DMS53 treated with DMSO at 0.1 percent for 48 hours (cell line): ENCODE measurements at regions not wholly inside any gene's neighbourhood (a gene's known extent, or its start where the extent isn't known, plus 50 kb on each side); places are given as distances from the start of the nearest gene placed in this dataset.

Experiments used
- DNase-seq: peaks from one replicate; lab custom pipeline; 2025; ENCODE audit not compliant: unreplicated experiment; lab: John Stamatoyannopoulos, UW

DNA sequence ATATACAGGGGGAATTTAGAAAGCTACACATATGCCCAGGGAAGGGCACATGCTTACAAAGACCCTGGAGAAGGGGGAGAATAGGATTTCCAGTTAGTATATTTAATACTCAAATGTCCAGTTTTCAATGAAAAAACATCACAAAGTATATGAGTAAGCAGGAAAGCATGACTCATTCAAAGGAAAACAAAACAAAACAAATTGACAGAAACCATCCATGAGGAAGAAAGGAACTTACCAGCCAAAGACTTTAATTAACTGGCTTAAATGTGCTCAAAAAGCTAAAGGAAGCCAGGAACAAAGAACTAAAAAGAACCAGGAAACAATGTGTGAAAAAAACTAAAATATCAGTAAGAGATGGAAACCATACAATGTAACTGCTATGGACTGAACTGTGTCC lies 716.2 kb upstream of the ARGLU1 start:
- peak; percentile 14 for DNase-seq

GRCh38 chr13:107277911-107278310 lies 710.0 kb upstream of the ARGLU1 start:
- DNase-seq, result no peak

GRCh38 chr13:107276936-107277335 lies 709.0 kb upstream of the ARGLU1 start:
- no peak for DNase-seq

GRCh38 chr13:107275945-107276614 lies 708.1 kb upstream of the ARGLU1 start:
- no peak for DNase-seq

GRCh38 chr13:107275312-107275711 lies 707.4 kb upstream of the ARGLU1 start:
- no peak for DNase-seq

DNA sequence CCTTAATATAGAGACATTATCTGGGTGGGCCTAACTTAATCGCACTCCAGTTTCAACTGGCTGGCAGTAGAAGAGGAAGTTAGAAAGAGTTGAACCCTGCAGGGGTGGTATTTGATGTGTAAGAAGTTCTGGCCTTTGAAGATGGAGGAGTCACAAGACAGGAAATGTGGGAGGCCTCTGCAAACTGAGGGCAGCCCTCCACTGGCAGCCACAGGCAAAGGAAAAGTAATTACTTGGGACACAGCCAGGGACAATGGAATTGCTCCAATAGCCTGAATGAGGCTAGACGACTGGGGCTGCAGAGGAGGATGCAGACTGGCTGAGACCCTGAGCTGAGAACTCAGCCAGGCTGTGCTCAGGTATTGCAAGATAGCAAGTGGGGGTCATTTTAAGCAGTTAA lies 703.3 kb upstream of the ARGLU1 start:
- no peak for DNase-seq

- DNase-seq, result peak; percentile 15
Measured at GRCh38 chr13:107266657-107267056, 698.7 kb upstream of the ARGLU1 start.

GRCh38 chr13:107258599-107259187 lies 690.8 kb upstream of the ARGLU1 start:
- DNase-seq, result peak; percentile 0

GRCh38 chr13:107254392-107254791 lies 686.5 kb upstream of the ARGLU1 start:
- no peak for DNase-seq

- DNase-seq, result no peak
Measured at GRCh38 chr13:107252428-107252827, 684.5 kb upstream of the ARGLU1 start.

DNA sequence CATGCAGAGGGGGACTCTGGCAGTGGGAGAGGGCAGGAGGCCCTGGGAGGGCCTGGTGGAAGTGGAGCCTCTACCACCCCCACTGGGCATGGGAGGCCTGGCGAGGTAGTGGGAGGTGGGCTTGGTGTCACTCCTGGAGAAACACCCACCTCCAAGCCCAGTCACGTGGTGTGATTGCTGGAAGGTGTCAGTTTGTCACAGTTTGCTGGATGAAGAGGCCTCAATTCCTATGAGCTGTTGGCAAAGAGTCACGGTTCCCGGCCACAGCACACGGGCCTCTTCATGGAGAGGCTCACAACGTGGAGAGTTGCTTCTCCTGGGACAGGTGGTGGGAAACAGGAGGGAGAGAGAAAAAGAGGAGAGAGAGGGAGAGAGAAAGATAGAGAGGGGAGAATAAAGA lies 684.1 kb upstream of the ARGLU1 start:
- DNase-seq, result no peak

GRCh38 chr13:107251341-107251740 lies 683.4 kb upstream of the ARGLU1 start:
- DNase-seq, result no peak

- no peak for DNase-seq
Measured at GRCh38 chr13:107250628-107251027, 682.7 kb upstream of the ARGLU1 start.

DNA sequence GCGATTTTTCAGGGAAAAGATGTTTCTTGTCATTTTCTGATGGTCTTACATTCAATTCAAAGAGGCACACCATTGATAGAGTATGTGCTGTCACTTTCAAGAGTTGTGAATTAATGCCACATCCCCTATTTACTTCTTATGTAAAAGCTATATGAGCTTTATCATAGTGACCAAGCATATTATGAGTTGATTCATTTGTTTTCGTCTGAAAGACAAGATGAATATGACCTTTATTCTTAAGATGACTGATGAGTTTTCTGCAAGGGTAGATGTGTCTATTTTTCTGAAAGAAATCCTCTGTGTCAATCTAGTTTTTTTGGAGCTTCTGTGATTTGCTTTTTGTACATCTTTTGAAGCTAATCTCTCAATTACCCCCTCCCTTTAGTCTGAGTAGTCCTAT lies 676.3 kb upstream of the ARGLU1 start:
- DNase-seq, result no peak

DNA sequence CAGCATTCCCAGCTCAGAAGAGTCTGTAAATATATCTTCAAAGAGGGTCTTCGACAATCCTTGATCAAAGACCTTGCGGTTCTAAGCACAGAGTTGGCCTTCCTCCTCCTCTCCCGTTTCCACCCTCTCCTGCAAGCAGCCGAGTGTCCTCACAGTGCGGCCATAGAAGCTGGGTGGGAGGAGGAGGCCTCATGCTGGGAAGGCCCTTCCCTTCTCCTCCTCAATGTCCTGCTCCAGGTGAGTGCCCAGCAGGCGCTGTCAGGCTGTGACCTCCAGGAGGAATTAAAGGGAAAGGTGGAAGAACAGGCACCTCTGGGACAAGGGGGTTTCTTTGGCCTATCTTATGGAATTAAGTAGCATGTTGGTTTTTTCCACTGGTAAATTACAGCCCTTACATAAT lies 674.2 kb upstream of the ARGLU1 start:
- DNase-seq, result no peak

DNA sequence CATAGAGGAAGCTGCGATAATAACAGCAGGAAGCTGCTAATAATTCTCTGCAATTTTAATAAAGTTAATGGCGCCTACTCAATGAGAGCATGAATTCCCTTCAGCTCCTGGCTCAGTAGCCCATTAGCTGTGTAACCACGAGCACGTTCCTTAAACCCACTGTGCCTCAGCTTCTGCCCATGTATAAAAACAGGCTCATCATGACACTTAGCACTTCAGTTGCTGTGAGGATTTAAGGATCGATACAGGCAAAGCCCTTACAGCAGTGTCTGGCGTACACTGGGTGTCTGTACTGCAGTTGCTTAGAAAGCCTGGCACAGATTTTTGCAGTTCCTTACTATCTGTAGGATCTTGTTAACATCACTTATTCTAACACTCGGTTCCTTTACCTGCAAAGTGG lies 673.4 kb upstream of the ARGLU1 start:
- no peak for DNase-seq

- DNase-seq, result no peak
Measured at GRCh38 chr13:107239213-107239612, 671.3 kb upstream of the ARGLU1 start.

DNA sequence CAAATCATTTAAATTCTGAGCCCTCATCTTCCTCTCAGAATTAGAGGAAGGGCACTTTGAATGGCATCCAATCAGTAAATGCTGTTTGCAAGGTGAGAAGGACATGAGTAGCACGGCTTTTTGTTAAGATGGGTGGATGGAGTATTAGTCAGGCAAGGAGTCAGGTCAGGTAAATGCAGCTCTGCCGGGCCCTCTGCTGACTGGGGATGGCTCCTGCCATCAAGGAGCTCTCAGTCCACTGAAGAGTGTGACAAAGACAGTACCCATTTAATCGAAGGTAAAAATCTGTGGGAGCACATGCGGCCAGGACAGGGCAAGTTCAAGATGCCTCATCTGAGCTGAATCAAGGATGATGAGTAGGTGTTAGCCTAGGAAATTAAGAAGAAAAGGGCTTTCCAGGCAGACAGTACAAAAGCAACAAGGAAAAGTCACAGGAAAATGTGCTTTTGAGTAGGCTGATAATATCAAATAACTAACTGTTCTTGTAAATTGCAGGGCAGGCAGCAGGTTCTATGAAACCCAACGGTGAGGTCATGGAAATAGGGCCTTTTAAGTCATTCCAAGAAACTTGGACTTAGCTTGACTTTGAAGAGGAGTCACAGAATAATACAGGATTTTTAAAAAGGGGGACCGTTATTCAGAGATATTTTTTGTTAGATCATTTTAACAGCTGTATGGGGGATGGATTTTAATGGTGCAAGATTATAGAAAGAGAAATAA lies 670.5 kb upstream of the ARGLU1 start:
- no peak for DNase-seq

- no peak for DNase-seq
Measured at GRCh38 chr13:107234319-107235073, 666.6 kb upstream of the ARGLU1 start.

- DNase-seq, result no peak
Measured at GRCh38 chr13:107233541-107233940, 665.6 kb upstream of the ARGLU1 start.

DNA sequence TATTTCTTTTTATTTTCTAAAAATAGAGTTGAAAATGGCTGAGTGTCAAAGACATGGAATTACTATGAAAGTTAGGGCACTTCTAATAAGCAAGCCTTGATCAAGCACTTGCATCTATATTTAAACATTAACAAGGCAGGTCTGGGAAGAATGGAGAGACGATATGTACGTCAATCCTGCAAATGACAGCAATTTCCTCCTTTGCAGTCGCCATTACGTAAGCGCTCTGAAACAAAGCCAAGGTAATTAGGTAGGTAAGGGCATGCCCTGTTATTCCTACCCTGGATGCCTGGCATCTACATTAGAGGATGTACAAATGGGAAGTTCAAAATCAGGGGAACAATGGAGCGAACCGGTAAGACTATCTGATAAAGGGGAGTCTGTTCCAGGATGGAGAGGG lies 664.0 kb upstream of the ARGLU1 start:
- no peak for DNase-seq

DNA sequence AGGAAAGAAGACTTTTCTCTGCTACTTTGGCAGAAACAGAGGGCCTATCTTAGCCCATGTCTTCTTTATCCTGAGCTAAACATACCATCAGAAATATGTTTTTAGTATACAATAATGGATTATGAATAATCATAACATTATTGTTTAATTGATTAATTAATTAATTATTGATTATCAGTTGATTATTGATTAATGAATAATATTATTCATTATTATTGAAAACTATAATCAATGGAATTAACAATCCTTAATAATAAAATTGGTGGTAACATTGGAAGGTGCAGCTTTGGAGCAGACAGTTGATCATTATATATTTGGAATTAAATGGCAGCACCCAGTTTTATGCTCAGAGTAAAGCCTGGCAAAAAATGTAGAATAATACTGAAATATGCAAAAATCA lies 655.9 kb upstream of the ARGLU1 start:
- no peak for DNase-seq
